ENCODE measurements at regions not wholly inside any gene's neighbourhood (a gene's known extent, or its start where the extent isn't known, plus 50 kb on each side); places are given as distances from the start of the nearest gene placed in this dataset.
"Not testable (repeated sequence)": the region's sequence is repeated elsewhere in the genome, so short reads cannot be mapped to it uniquely, and the experiment has no call there.

- no peak for TF ChIP-seq CTCF (IDR thresholded peaks at IDR 0.05; ENCODE audit: extremely low read depth, missing control alignments)
- DNase-seq (ENCODE audit: low spot score): no peak
Measured at GRCh38 chrX:63530654-63531053, 179.5 kb upstream of the SPIN4 start.

GRCh38 chrX:63529961-63530360 lies 178.8 kb upstream of the SPIN4 start:
- TF ChIP-seq CTCF (IDR thresholded peaks at IDR 0.05; ENCODE audit: extremely low read depth, missing control alignments): no peak

GRCh38 chrX:63526863-63527262 lies 175.7 kb upstream of the SPIN4 start:
- TF ChIP-seq CTCF (IDR thresholded peaks at IDR 0.05; ENCODE audit: extremely low read depth, missing control alignments): no peak
- DNase-seq (ENCODE audit: low spot score): no peak

More at GRCh38 chrX:63529961-63530360, 178.8 kb upstream of the SPIN4 start:
- no peak for DNase-seq (ENCODE audit: low spot score)

- TF ChIP-seq CTCF (IDR thresholded peaks at IDR 0.05; ENCODE audit: extremely low read depth, missing control alignments): no peak
- no peak for DNase-seq (ENCODE audit: low spot score)
Measured at GRCh38 chrX:63525491-63525890, 174.4 kb upstream of the SPIN4 start.

GRCh38 chrX:63519368-63519767 lies 168.2 kb upstream of the SPIN4 start:
- not testable (repeated sequence) for DNase-seq (ENCODE audit: low spot score)

GRCh38 chrX:63514569-63515080 lies 163.5 kb upstream of the SPIN4 start:
- no peak for DNase-seq (ENCODE audit: low spot score)

GRCh38 chrX:63513825-63514568 lies 162.9 kb upstream of the SPIN4 start:
- TF ChIP-seq CTCF (IDR thresholded peaks at IDR 0.05; ENCODE audit: extremely low read depth, missing control alignments): no peak
- no peak for DNase-seq (ENCODE audit: low spot score)

More at GRCh38 chrX:63514569-63515080, 163.5 kb upstream of the SPIN4 start:
- no peak for TF ChIP-seq CTCF (IDR thresholded peaks at IDR 0.05; ENCODE audit: extremely low read depth, missing control alignments)

- DNase-seq (ENCODE audit: low spot score): no peak
- TF ChIP-seq CTCF (IDR thresholded peaks at IDR 0.05; ENCODE audit: extremely low read depth, missing control alignments): no peak
Measured at GRCh38 chrX:63511361-63511760, 160.2 kb upstream of the SPIN4 start.

Data from GM20000 (cell line).